ENCODE measurements at regions not wholly inside any gene's neighbourhood (a gene's known extent, or its start where the extent isn't known, plus 50 kb on each side); places are given as distances from the start of the nearest gene placed in this dataset.

DNA sequence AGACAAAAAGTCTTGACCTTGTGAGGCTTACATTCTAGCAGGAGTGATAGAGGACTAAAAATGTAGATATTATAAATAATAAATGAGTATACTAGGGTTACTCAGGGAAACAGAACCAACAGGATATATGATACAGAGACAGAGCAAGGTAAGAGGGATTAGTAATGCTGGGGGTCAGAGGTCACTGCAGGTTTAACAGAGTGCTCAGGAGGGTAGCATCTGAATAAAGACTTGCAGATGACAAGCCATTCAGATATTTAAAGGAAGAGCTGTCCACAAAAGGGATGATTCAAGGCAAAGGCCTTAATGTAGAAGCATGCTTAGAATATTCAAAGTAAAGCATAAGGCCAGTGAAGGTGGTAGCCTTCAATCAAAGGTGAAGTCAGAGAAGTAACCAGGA is 65.6 kb upstream of the SEMA6A start:
- no peaks in the 10 kb centered on the region for H3K27me3 ChIP-seq (ENCODE audit: insufficient read depth, low read length)
- no peaks in the 10 kb centered on the region; the same call in 1 of the 2 replicates for H3K27me3 Mint-ChIP-seq (ENCODE audit: low read depth)
- no peaks in the 10 kb centered on the region for H3K9me3 ChIP-seq (ENCODE audit: control insufficient read depth, low read depth, low read length)
- no peak overlapping the region for H2AFZ ChIP-seq (ENCODE audit: low read length)
- no peaks in the 10 kb centered on the region for H3K79me2 ChIP-seq (ENCODE audit: insufficient read depth, low read length)
- no peak overlapping the region for H3K27ac Mint-ChIP-seq
- no peak overlapping the region for H3T11ph ChIP-seq (ENCODE audit: low read length)
- H2AK5ac ChIP-seq (ENCODE audit: insufficient read length, low read length), result no peak overlapping the region
- no peak overlapping the region for H2BK5ac ChIP-seq (ENCODE audit: insufficient read length, low read length)
- H3K4me1 ChIP-seq (ENCODE audit: insufficient read depth, low read length), result peaks cover 4% of the 10 kb centered on the region
- no peak overlapping the region for H3K18ac ChIP-seq (ENCODE audit: insufficient read length, low read depth, low read length)
- H3K4me2 ChIP-seq (ENCODE audit: insufficient read depth, insufficient read length, low read length), result no peak overlapping the region
- H4K20me1 ChIP-seq (ENCODE audit: control insufficient read depth, insufficient read depth, insufficient read length), result no peaks in the 10 kb centered on the region
- H3K14ac ChIP-seq (ENCODE audit: insufficient read depth, low read length), result no peak overlapping the region
- no peaks in the 10 kb centered on the region for H3K79me1 ChIP-seq (ENCODE audit: insufficient read depth, low read depth, low read length, poor library complexity, severe bottlenecking)
- no peak overlapping the region for H2BK20ac ChIP-seq (ENCODE audit: low read depth, low read length, poor library complexity, severe bottlenecking)
- H3K9ac ChIP-seq (ENCODE audit: extremely low read depth, insufficient read length, low read length), result no peak overlapping the region
- no peak overlapping the region for H2BK12ac ChIP-seq (ENCODE audit: insufficient read length, low read depth, low read length)
- no peak overlapping the region for H4K5ac ChIP-seq (ENCODE audit: insufficient read length, low read depth, low read length)
- H2BK120ac ChIP-seq (ENCODE audit: low read depth, low read length, poor library complexity, severe bottlenecking), result no peak overlapping the region
- H3K4me3 Mint-ChIP-seq, result no peak overlapping the region
- TF ChIP-seq, protein P1, sequence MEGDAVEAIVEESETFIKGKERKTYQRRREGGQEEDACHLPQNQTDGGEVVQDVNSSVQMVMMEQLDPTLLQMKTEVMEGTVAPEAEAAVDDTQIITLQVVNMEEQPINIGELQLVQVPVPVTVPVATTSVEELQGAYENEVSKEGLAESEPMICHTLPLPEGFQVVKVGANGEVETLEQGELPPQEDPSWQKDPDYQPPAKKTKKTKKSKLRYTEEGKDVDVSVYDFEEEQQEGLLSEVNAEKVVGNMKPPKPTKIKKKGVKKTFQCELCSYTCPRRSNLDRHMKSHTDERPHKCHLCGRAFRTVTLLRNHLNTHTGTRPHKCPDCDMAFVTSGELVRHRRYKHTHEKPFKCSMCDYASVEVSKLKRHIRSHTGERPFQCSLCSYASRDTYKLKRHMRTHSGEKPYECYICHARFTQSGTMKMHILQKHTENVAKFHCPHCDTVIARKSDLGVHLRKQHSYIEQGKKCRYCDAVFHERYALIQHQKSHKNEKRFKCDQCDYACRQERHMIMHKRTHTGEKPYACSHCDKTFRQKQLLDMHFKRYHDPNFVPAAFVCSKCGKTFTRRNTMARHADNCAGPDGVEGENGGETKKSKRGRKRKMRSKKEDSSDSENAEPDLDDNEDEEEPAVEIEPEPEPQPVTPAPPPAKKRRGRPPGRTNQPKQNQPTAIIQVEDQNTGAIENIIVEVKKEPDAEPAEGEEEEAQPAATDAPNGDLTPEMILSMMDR (conservative IDR thresholded peaks at IDR 0.05), result no peak
- H3K9me3 Mint-ChIP-seq, result peaks cover 12 to 13% of the 10 kb centered on the region in 2 experiments
- H3K23ac ChIP-seq (ENCODE audit: insufficient read length, low read depth, low read length), result no peak overlapping the region
- H2BK15ac ChIP-seq (ENCODE audit: low read depth, low read length), result no peak overlapping the region
- H3K36me3 Mint-ChIP-seq (ENCODE audit: insufficient read depth in 1 of 3, low read depth in 3 of 3), result peaks cover 4 to 11% (median 9%) of the 10 kb centered on the region in 3 experiments
- peaks cover 2 to 6% of the 10 kb centered on the region in 2 experiments; a peak in 2 of 4 replicates for H3K4me1 Mint-ChIP-seq
- no peak overlapping the region for H4K91ac ChIP-seq (ENCODE audit: insufficient read length, low read depth, low read length)
- DNase-seq, result no peak
- no peak overlapping the region for H3K56ac ChIP-seq (ENCODE audit: insufficient read length, low read depth, low read length)
- H3K23me2 ChIP-seq (ENCODE audit: insufficient read length, low read depth, low read length, poor library complexity, severe bottlenecking), result no peaks in the 10 kb centered on the region
- no peak overlapping the region for H3K27ac ChIP-seq (ENCODE audit: insufficient read length, low read depth, low read length)
- no peak overlapping the region for H4K8ac ChIP-seq (replicated peaks; ENCODE audit: insufficient read length, low read depth, low read length)
- no peak overlapping the region for H3K4ac ChIP-seq (ENCODE audit: low read depth, low read length)
